WTC11 (cell line): ENCODE measurements at regions not wholly inside any gene's neighbourhood (a gene's known extent, or its start where the extent isn't known, plus 50 kb on each side); places are given as distances from the start of the nearest gene placed in this dataset.

Experiments used
- ATF2 ChIP-seq: sonication (generic); formaldehyde crosslinking; IDR thresholded peaks from 2 replicates; pipeline ENCODE4 v1.8.1; 2022; ENCODE audit warnings: low read depth, missing genetic modification reagents, borderline replicate concordance
- CREB1 ChIP-seq: sonication (generic); formaldehyde crosslinking; IDR thresholded peaks from 2 replicates; pipeline ENCODE4 v1.8.0; 2023; ENCODE audit warnings: mild to moderate bottlenecking, missing genetic modification reagents
- CTCF ChIP-seq: fragments of 200-600 bp; IDR thresholded peaks from 2 replicates; pipeline ENCODE4 v1.8.0; 2022; ENCODE audit warnings: antibody characterized with exemption
- JUN ChIP-seq: sonication (generic); formaldehyde crosslinking; IDR thresholded peaks from 2 replicates; pipeline ENCODE4 v1.8.0; 2023; ENCODE audit warnings: mild to moderate bottlenecking, missing genetic modification reagents
- MAX ChIP-seq: sonication (generic); formaldehyde crosslinking; IDR thresholded peaks from 2 replicates; pipeline ENCODE4 v1.8.0; 2022; ENCODE audit warnings: mild to moderate bottlenecking, missing genetic modification reagents
- NR2C2 ChIP-seq: sonication (generic); formaldehyde crosslinking; IDR thresholded peaks from 2 replicates; pipeline ENCODE4 v1.8.0; 2022; ENCODE audit warnings: mild to moderate bottlenecking, missing genetic modification reagents
- OVOL2 ChIP-seq: fragments of 250-450 bp; sonication (Bioruptor Pico); IDR thresholded peaks from 2 replicates; pipeline ENCODE4 v1.9.0; 2021; ENCODE audit warnings: mild to moderate bottlenecking, borderline replicate concordance
- SMAD3 ChIP-seq: sonication (generic); formaldehyde crosslinking; IDR thresholded peaks from 2 replicates; pipeline ENCODE4 v1.8.0; 2022; ENCODE audit warnings: missing genetic modification reagents, mild to moderate bottlenecking, borderline replicate concordance
- STAT6 ChIP-seq: sonication (generic); formaldehyde crosslinking; conservative IDR thresholded peaks from 2 replicates; pipeline ENCODE4 v1.8.1; 2023; ENCODE audit warnings: mild to moderate bottlenecking, low read depth, missing genetic modification reagents, moderate library complexity
- USF2 ChIP-seq: sonication (generic); formaldehyde crosslinking; IDR thresholded peaks from 2 replicates; pipeline ENCODE4 v1.8.1; 2023; ENCODE audit warnings: mild to moderate bottlenecking, missing genetic modification reagents, moderate library complexity
- ZNF317 ChIP-seq: sonication (generic); formaldehyde crosslinking; IDR thresholded peaks from 2 replicates; pipeline ENCODE4 v1.8.1; 2023; ENCODE audit warnings: low read depth, mild to moderate bottlenecking, moderate library complexity, missing genetic modification reagents, borderline replicate concordance

GRCh38 chr12:76276499-76277151 lies 71.6 kb downstream of the BBS10 start:
- TF ChIP-seq CTCF (no peak), JUN (CRISPR knock-in tag) (no peak), USF2 (CRISPR knock-in tag) (no peak), ATF2 (CRISPR knock-in tag) (no peak), NR2C2 (CRISPR knock-in tag) (no peak), MAX (CRISPR knock-in tag) (no peak), OVOL2 (CRISPR knock-in tag) (no peak), STAT6 (CRISPR knock-in tag) (no peak), ZNF317 (CRISPR knock-in tag) (no peak), CREB1 (no peak), SMAD3 (no peak)
